HG02798 (cell line): ENCODE measurements at regions not wholly inside any gene's neighbourhood (a gene's known extent, or its start where the extent isn't known, plus 50 kb on each side); places are given as distances from the start of the nearest gene placed in this dataset.
"Not testable (repeated sequence)": the region's sequence is repeated elsewhere in the genome, so short reads cannot be mapped to it uniquely, and the experiment has no call there.

ENCODE experiments used
- ATAC-seq: cut with Tn5 transposase; IDR thresholded peaks from one replicate; pipeline ENCODE4 v1.9.1; 2021; ENCODE audit warnings: mild to moderate bottlenecking; ENCODE audit not compliant: unreplicated experiment, poor library complexity

DNA sequence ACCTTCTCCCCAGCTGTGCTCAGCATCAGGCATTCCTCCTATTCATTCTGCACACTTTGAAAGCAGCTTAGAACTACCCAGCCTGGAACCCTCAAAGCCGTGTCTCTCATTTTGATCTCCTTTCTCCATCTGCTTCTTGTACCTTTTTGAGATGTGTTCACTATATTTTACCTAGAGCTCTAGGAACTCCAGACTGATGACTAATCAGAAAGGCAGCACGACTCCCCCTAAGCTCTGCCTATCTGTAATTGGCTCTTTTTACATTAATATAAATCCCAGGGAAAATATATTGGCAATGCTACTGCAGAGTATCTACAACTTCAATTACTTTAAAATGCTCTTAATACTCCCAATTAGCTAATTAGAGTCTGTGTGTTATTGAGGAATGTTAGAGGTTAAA, 671.5 kb downstream of the CBLN4 start:
- ATAC-seq = no peak

DNA sequence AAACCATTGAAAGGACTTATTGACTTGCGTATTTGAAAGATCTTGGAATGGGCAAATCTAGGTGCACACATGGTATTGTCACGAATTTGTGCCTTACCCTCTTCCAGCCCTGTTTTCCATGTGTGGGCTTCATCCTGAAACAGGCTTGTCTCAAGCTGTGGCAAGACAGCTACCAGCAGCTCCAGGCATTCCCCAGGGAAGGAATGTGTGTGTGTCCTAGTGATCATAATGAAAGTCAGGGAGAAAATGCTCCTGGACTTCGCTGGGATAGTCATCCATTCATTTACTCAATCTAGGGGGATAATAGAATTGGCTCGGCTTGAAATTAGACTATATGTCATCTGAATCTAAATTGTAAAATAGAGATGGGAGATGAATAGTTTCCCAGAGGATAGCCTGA, 676.2 kb downstream of the CBLN4 start:
- ATAC-seq = no peak

DNA sequence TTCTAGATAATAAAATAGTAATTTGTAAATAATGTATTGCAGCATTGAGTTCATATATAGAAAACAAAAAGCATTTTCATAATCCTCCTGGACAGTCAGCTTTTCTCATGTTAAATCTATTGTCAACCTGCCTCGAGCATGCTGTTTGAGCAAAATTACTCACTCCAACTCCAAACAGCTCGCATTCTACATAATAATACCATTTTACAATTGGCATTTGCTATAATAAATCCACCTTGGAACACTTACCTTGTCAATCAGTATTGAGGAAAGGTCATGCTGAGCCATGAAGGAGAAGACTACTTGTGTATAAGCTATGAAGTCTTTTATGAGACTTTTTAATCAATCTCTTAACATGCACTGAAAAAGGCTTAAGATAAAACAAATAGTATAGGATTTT, 682.6 kb downstream of the CBLN4 start:
- no peak for ATAC-seq

DNA sequence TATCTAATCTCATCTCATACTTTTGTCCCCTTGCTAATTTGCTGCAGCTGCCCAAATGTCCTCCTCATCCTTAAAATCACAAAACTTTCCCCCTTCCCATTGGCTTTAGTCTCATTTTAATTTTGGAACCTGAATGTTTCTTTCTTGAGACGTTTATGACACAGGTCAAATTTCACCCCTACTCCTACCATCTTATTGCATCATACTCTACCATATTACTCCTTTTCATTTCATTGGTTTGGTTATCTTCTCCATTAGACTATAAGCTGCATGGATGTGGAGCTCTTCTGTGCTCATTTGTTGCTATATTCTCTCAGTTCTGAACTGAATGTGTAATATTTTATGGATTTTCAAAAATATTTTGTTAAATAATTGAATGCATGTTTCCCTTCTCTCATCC, 688.6 kb downstream of the CBLN4 start:
- no peak for ATAC-seq

DNA sequence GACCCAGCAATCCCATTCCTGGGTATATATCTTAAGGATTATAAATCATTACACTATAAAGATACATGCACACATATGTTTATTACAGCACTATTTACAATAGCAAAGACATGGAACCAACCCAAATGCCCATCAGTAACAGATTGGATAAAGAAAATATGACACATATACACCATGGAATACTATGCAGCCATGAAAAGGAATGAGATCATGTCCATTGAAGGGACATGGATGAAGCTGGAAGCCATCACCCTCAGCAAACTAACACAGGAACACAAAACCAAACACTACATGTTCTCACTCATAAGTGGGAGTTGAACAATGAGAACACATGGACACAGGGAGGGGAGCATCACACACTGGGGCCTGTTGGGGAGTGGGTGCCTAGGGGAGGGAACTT, 694.5 kb downstream of the CBLN4 start:
- ATAC-seq = not testable (repeated sequence)

DNA sequence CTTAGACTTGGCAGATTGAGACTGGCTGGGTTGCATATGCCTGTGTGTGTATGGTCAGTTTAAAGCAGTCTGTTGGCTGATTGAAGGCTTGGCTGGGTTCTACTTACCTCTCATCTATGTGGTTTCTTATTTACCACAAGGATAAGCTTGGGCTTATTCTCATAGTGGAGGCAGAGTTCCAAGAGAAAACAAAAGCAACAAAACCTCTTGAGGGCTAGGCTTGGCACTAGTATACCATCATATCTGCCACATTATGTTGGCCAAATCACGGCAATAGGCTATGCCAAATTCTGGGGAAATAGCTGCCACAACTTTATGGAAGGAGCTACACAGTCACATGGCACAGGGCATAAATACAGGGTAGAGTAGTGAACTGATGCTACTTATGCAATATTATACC, 714.1 kb downstream of the CBLN4 start:
- ATAC-seq = no peak

DNA sequence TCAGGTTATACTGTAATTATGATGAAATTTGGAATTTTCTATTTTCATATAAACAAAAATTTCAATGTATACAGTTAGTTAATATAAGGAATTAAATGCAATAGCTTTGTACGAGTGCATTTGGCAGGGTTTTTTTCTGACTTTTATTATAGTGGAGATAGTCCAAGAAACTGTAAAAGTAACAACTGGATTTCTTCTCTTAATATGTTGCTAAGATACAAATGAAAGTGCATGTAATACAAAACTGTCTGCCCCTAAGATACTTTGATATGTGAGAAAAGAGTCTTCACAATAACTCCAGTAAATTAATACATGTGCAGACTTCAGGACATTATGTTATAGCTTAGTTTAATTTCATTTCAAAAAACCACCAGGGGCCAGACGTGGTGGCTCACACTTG, 721.4 kb downstream of the CBLN4 start:
- no peak for ATAC-seq

DNA sequence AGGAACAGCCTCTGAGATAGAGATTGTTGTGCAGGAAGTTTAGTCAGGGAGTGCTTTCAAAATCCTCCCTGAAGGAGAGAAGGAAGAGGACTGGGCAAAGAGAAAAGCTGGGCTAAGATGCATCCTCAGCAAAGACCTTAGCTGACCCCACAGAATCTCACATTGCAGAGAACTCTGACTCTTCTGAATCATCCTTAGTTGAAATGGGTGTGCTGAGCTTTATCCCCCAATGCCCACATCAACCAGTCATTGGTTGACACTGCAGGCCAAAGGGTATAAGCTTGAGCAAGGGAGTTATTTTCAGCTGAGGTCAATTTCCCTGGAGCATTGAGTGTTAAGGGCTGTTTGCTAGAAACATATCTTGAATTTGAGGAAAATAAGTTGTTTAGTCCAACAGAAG, 732.2 kb downstream of the CBLN4 start:
- ATAC-seq = no peak

DNA sequence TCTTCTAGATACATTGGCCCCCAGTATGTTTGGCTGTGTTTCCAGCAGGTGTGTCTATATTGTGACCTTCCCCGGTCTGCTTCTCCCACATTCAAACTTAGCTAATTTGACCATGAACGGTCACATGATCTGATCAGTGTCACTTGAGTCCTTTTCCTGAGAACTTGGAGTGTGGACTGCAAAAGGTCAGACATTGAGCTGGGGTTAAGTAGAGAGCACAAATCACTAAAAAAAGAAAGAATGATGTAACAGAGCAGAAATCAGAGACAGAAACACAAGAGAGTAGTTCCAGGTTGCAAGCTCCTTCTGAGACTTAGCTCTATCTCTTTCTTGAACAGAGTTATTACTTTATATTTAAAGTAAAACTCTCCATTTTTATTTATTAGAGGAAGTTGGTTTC, 733.9 kb downstream of the CBLN4 start:
- ATAC-seq = no peak

DNA sequence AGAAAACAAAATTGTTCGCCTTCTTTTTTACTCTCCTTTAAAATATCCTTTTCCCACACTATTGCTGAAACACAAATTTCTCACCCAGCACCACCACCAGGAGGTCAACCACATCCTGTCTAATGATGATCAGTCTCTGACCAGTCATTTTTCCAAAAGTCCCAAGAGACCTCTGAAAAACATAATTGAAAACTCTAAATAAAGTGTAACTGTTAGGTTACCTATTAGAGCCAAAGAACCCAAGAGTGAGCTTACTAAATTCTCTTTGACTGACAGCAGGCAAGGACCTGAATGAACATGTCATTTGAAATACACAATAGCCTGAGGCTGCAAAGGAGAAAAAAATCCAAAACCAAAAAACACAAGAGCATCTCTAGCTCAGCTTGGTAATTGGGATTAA, 735.4 kb downstream of the CBLN4 start:
- no peak for ATAC-seq

DNA sequence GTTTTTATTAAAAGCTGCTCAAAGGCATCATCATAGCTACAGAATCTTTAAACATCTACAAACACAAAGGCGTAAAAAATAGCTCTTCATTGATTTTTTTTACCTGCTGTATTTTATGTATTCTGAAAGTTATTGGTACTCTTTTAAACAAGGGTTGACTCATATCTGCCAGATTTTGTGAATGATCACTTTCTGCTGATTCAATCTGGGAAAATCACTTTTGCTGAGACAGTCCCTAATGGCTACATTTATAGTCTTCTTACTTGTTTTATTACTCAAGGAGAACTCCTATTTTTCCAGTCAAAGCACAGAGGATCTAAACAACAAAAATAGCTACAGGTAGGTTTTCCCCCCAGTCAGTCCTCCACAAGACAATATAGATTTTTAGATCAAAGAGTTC, 739.0 kb downstream of the CBLN4 start:
- no peak for ATAC-seq

DNA sequence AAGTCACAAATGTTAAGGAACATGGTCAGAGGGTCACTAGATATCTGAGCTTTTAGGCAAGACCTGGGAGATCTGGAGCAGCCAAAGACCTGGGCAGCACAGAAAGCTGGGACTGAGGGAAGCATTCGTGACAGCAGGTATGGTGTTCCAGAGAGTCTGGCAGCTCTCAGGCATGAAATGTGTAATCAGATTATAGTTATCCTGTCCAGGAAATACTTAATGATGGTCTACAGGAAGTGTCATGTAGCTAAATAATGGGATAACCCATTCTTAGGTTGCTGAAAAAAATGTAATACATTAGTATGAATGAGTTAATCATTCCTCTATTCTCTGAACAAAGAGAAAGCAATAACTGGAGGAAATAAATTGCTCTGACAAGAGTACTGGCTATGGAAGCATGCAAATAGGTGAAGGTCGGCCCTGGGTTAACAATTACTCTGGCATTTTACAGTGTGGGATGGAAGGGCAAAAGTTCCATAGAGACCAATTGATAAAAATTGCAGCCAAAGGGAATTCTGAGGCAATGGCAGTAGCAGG, 740.5 kb downstream of the CBLN4 start:
- no peak for ATAC-seq

DNA sequence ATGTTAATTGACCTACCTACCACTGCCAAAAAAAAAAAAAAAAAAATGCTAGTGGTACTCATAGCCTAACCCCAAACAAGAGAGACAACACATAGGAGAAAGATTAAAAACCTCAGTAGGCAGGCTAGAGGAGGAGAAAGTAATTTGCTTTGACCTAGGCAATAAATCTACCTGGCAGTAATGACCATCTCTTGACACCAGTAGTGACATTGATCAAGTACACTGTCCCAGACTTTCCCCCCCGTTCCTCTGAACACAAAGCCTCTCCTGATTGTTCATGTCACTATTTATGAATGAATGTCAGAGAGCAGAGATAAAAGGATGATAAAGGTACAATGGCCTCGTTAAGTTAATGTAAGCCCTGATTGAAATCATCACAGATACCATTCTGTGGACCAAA, 746.8 kb downstream of the CBLN4 start:
- no peak for ATAC-seq

DNA sequence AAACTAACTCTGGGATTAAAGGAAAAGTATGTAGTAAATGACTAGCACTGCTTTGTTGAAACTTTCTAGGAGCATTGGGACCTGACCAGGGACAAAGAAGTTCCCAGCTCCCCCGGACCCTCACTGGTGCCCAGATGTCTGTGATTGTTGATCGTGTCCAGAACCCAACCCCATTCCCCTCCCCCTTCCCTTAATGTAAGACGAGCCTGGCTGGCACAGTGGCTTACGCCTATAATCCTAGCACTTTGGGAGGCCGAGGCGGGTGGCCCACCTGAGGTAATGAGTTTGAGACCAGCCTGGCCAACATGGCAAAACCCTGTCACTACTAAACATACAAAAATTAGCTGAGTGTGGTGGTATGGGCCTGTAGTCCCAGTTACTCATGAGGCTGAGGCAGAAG, 750.3 kb downstream of the CBLN4 start:
- ATAC-seq = no peak

DNA sequence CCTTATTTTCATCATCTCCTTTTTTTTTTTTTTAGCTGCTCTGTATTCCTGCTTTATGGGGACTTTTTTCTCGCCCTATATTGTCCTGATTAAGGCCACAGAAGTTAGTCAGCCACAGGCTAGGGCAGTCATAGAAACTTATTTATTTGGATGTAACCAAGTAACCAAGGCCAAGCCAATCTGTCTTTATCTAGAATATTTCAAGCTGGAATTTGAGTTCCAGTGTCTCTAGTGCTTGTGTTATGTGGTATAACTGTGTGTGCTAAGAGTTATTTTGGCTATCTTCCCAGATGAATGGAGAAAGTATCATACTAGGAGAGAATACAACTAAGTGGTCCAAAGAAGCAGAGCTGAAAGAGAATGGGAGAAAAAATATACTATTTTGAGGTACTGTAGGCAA, 751.5 kb downstream of the CBLN4 start:
- no peak for ATAC-seq

DNA sequence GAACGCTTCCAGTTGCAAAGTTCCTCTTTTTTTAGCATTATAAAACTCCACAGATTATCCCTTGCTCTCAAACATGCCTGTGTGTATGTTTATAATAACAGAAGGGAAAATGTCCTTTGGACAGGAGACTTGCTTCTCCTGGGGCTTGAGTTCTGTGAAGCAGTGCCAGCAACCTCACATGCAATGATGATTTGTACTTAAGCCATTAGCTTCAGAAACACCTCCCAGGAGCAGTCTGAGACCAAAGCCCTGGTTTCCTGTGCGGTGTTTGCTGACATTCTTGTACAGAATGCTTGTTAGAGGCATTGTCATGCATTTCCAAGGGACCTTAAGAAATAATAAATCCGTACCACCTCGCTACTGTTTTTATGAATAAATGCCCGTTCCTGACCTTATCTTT, 752.8 kb downstream of the CBLN4 start:
- ATAC-seq = no peak

DNA sequence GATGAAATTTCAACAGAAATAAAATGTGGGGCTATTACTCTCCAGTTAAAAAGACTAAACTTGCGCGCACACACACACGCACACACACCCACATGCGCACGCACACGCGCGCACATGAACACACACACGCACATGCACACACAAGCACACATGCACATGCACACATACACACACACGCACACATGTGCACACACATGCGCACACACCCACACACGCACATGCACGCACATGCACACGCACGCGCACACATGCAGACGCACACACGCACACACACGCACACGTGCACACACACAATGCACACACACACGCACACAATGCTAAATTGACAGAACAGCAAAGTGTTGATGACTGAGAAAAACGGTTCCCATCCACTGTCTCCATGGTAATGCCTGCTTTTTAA, 754.1 kb downstream of the CBLN4 start:
- ATAC-seq = no peak

DNA sequence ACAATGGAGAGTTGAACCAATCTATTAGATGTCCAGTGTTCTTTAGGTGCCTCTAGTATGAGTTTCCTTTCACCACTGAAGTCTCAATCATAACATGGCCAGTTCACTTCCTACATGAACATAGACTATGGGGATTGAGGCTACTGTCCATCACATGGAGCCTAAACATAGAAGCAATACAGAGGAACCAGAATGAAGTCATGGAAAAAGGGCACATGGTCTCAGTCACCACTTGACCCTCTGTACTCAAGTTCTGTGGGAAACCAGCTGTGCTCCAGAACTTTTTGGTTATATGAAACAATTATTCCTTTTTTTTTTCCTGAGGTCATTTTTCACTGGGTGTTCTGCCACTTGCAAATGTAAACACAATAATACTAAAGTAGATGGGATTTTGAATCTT, 762.5 kb downstream of the CBLN4 start:
- ATAC-seq = no peak

DNA sequence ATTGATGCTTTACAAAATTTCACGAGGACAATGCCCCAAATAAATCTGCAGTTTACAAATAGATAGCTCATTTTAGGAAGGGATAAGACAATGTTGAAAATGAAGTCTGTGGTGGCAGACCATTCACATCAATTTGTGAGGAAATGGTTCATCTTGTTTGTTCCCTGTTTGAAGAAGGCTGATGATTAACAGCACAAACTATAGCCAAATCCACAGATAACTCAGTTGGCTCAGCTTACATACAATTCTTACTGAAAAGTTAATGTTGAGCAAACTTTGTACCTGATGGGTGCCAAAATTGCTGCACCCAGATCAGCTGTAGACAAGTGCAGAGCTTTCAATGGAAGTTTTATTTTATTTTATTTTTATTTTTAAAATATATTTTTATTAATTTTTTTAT, 763.9 kb downstream of the DOK5 start:
- no peak for ATAC-seq

DNA sequence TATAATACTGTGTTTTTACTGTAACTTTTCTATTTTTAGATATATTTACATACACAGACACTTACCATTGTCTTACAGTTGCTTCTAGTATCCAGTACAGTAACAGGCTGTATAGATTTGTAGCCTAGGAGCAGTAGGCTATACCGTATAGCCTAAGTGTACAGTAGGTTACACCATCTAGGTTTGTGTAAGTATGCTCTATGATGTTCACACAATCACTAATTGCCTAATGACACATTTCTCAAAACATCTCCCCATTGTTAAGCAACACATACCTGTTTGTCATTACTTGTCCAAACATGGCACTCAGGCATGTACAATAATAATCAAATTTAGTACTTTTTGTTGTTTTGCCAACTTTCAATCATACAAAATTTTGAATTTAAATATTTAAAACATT, 757.3 kb downstream of the DOK5 start:
- ATAC-seq = no peak

DNA sequence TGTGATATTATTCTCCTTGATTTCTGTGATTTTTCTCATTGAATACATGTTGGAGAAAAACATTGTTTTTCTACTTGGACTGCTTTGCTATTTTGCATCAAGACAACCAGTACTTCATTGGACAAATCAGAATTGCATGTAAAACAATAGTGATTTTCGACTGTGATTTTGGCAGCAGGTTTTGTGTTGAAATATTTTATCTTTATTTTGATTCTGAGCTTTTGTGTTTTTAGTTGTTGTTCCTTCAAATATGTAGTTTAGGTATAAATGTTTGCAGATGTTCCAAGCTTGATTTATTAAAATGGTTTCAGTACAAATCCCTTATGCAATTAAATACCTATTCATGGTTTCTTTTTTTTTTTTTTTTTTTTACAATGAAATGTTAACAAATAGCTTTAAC, 754.1 kb downstream of the DOK5 start:
- no peak for ATAC-seq

DNA sequence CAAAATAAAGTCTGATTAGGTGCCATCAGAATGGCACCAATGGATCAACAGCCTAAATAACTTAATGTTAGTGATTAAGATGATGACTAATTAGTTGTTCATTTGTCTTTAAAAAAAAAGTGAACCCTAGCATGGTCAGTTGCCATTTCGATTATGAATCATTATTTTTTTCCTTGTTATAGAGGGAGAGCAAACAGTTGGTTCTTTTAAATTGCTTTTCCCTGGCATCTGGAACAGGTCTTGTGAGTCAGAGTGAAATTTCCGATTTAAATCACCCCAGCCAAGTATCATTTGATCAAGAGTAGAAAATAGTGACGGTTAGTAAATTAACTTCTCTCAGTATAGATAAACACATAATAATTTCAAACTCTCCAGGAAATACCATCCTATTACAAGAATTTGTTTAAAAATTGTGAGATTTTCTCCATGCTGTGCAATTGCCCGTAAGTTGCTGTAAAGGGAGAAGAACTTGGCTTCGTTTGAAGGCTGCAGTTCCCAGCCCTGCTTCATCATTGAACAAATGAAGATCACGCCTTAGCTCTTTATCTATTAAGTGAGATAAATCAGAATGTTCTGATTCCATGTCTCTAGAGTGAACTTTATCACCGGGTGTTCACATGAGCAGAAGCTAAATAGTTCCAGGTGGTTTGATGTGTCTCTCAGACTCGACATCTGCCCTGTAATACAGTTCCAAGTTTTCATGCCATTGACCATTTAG, 741.3 kb downstream of the DOK5 start:
- ATAC-seq = no peak

DNA sequence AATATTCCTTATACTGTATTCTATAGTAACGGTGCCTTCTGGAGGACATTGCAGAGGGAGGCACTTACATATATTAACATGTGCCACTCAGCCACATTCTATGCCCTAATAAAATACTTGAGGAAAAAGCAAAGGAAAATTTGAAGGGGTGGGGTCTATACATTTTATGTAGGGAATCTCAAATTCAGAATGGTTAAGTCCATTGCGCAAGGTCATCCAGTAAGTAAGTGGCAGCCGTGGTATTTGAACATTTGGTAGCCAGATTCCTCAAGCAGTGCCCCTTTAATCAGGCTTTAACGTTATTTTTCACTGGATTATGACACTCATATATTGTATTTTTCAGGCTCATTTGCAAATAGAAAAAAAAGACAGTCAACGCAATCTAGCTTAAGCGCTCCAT, 738.3 kb downstream of the DOK5 start:
- no peak for ATAC-seq
